Ishikawa (cell line): ENCODE measurements at regions not wholly inside any gene's neighbourhood (a gene's known extent, or its start where the extent isn't known, plus 50 kb on each side); places are given as distances from the start of the nearest gene placed in this dataset.

Source experiments
- EP300 ChIP-seq: IDR thresholded peaks from 2 replicates; pipeline ENCODE4 v1.6.1; 2012; ENCODE audit warnings: borderline replicate concordance
- RAD21 ChIP-seq: IDR thresholded peaks from 2 replicates; pipeline ENCODE4 v1.6.1; 2012; ENCODE audit warnings: low read depth

- TF ChIP-seq EP300, result no peak
- no peak for TF ChIP-seq RAD21
Observed at GRCh38 chr5:124206540-124206939, 539.9 kb downstream of the ZNF608 start.
